Ammon's horn (tissue), 1 donor: ENCODE measurements at regions not wholly inside any gene's neighbourhood (a gene's known extent, or its start where the extent isn't known, plus 50 kb on each side); places are given as distances from the start of the nearest gene placed in this dataset.

Experiments
- DNase-seq: peaks from one replicate; pipeline ENCODE4 v3.0.0-alpha.2; 2016; ENCODE audit warnings: low spot score

- DNase-seq, result no peak
Observed at GRCh38 chr7:21146642-21147423, 281.1 kb upstream of the SP4 start.

- no peak for DNase-seq
Observed at GRCh38 chr7:21149809-21150208, 278.1 kb upstream of the SP4 start.

- DNase-seq, result no peak
Observed at GRCh38 chr7:21154614-21155013, 273.3 kb upstream of the SP4 start.

- DNase-seq, result no peak
Observed at GRCh38 chr7:21159506-21159905, 268.4 kb upstream of the SP4 start.

- no peak for DNase-seq
Observed at GRCh38 chr7:21160401-21160800, 267.5 kb upstream of the SP4 start.

- DNase-seq, result no peak
Observed at GRCh38 chr7:21167942-21168341, 259.9 kb upstream of the SP4 start.

- DNase-seq, result no peak
Observed at GRCh38 chr7:21169667-21170580, 258.0 kb upstream of the SP4 start.

GRCh38 chr7:21172800-21173199 is 255.1 kb upstream of the SP4 start:
- no peak for DNase-seq

- DNase-seq, result no peak
Observed at GRCh38 chr7:21173436-21173835, 254.4 kb upstream of the SP4 start.

- no peak for DNase-seq
Observed at GRCh38 chr7:21175714-21176113, 252.2 kb upstream of the SP4 start.

GRCh38 chr7:21184942-21185652 is 242.8 kb upstream of the SP4 start:
- DNase-seq, result no peak

- no peak for DNase-seq
Observed at GRCh38 chr7:21185653-21186265, 242.1 kb upstream of the SP4 start.

- DNase-seq, result no peak
Observed at GRCh38 chr7:21191321-21192073, 236.4 kb upstream of the SP4 start.

- no peak for DNase-seq
Observed at GRCh38 chr7:21192657-21193056, 235.2 kb upstream of the SP4 start.

- DNase-seq, result no peak
Observed at GRCh38 chr7:21193895-21194294, 234.0 kb upstream of the SP4 start.

GRCh38 chr7:21194936-21195335 is 232.9 kb upstream of the SP4 start:
- no peak for DNase-seq

- no peak for DNase-seq
Observed at GRCh38 chr7:21198921-21199320, 229.0 kb upstream of the SP4 start.

GRCh38 chr7:21200503-21200902 is 227.4 kb upstream of the SP4 start:
- DNase-seq, result no peak

- no peak for DNase-seq
Observed at GRCh38 chr7:21214657-21215056, 213.2 kb upstream of the SP4 start.

- DNase-seq, result no peak
Observed at GRCh38 chr7:21215307-21215706, 212.6 kb upstream of the SP4 start.

GRCh38 chr7:21217365-21217764 is 210.5 kb upstream of the SP4 start:
- DNase-seq, result no peak
